ENCODE measurements at regions not wholly inside any gene's neighbourhood (a gene's known extent, or its start where the extent isn't known, plus 50 kb on each side); places are given as distances from the start of the nearest gene placed in this dataset.
"Not testable (repeated sequence)": the region's sequence is repeated elsewhere in the genome, so short reads cannot be mapped to it uniquely, and the experiment has no call there.

DNA sequence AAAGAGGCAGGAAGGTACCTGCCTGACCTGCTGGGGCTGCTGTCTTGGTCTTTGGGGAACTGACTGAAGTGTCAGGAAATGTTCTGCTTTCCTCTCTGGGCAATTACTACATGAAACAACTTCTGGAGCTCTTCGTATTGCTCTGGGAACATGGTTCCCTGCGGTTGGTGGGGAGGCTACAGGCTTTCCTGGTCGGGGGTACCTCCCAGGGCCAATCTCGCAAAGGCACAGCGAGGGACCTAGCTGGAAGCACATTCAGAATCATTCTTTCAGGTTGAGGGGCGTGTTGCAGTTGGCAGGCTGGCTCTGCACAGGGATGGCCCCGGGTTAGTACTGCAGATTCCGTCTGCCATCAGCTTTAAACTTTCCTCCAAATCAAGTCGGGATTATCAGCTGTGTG lies 88.9 kb upstream of the RANBP3L start:
- DNase-seq (ENCODE audit: low read depth) = no peak

DNA sequence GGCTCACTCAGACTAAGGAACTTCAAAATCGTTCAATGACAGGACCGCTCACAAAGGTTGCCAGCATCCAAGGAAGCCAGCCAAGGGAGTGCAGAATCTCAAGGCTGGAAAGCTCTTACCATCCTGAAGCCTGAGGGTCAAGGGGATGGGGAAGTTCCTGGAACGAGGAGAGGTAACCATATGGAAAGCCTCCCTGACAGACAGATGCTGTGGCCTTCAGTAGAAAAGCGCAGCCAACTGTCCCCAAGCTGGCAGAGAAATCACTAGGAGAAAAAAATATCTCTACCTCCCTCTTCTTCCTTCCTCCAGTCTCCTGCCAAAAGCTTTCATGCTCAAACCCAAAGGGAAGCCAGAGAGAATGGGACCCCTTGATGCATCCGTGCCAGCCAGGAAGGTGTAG lies 90.5 kb upstream of the RANBP3L start:
- DNase-seq (ENCODE audit: low read depth) = no peak

DNA sequence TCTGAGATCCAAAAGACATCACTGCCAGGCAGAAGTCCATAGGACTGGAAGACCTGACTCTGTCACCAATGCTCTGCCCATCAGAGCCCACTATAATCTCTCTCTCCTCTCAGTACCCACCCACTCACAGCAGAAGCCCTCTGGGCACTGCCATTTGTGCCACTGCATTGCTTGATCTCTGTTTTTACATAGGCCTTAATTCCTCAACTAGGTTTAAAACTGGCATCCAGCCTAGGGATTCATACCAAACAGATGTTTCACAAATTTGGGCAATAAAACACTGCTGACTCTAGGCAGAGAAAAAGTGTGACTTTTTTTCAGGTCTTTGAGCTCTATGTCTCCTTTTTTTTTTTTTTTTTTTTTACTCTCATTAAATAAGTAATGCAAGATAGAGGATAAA lies 91.1 kb upstream of the RANBP3L start:
- DNase-seq (ENCODE audit: low read depth) = peak; percentile 73

DNA sequence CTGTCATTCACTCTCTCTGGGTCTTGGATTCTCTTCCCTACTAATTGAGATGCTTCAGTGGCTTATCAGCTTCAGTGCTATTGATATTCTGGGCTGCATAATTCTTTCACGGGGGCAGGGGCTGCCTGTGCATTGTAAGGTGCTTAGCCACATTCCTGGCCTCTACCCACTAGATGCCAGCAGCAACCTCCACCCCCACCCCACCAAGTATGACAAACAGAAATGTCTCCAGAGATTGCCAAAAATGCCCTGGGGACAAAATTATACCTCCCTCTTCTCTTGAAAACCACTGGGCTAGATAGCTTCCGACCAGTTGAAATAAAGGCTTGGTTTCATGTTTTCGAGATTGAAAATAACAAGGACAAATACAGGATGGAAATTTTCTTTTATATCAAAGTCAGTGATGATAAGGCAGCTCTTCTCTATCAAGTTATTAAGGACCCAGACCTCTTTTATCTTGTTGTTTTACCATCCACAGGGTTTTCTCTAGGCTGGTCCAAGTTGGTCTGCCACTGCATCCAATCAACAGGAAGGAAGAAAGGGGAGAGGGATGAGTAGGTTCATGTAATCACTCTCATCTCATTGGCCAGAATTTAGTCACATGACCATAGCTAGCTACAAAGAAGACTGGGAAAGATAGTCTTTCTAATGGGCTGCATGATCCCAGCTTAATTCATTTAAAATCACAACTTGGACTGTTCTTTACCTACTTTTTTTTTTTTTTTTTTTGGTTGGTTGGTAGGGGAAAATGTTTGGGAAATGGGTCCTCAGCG lies 92.1 kb upstream of the RANBP3L start:
- DNase-seq (ENCODE audit: low read depth) = no peak

DNA sequence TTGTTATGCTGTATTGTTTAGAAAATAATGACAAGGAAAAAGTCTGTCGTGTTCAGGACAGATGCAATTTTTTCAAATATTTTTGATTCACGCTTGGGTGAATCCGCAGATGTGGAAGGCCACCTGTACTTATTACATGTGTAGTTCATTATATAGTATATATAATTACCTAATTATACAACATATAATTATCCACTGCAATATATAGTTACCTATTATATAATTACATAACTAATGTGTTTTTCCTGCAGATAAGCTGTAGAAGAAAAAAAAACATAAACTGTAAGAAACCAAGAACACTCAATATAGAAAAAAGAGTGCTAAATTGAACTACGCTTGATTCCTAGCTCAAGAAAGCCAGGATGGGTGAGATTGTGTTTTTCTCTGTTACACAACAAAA lies 93.6 kb upstream of the RANBP3L start:
- DNase-seq (ENCODE audit: low read depth) = no peak

DNA sequence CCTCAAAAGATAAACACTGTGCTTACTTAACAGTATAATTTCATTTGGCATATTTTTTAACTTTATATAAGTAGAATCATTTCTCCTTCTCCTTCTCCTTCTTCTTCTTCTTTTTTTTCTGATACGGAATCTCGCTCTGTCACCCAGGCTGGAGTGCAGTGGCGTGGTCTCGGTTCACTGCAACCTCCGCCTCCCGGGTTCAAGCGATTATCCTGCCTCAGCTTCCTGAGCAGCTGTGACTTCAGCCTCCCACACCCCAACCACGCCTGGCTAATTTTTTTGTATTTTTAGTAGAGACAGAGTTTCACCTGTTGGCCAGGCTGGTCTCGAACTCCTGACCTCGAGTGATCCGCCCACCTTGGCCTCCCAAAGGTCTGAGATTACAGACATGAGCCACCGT lies 94.2 kb upstream of the RANBP3L start:
- not testable (repeated sequence) for DNase-seq (ENCODE audit: low read depth)

DNA sequence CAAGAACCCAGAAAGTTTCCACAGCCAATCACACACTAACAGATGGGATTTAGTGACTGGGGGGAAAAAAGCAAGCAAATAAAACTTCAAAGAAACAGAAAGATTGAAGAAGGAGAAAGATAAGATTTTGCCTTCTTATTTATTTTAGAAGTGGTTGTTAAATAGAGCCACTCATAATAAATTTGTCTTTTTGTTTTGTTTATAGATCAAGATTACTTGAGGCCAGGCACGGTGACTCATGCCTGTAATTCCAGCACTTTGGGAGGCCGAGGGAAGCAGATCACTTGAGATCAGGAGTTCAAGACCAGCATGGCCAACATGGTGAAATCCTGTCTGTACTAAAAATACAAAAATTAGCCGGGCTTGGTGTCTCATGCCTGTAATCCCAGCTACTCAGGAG lies 94.9 kb upstream of the RANBP3L start:
- DNase-seq (ENCODE audit: low read depth) = no peak

DNA sequence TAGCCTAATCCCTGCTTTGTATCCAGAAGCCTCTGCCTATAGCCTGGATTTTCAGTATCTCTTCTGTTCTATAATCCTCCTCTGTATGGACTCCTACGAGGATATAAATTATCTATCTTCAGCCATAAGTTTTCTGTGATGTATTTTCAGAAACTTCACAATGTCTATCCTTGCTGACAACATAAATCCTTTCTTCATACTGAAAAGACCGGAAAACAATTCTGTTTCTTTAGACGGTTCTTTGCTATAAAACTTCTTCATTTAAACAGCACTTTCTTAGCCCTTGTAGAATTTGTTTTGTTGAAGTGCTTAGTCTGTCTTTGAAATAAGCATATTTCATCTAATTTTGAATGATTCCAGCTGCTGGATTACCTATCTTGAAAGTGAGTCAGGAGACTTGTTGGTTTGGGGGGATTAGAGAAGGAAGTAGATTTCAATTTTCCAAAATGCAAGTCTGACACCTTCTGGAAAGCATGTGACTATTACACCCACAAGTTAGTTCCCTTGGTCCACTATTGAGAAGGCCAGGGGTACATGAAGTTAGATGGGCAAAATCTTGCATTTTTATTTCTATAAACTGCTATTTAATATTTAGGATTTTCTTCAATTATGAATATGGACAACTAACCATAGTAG lies 96.3 kb upstream of the RANBP3L start:
- no peak for DNase-seq (ENCODE audit: low read depth)

DNA sequence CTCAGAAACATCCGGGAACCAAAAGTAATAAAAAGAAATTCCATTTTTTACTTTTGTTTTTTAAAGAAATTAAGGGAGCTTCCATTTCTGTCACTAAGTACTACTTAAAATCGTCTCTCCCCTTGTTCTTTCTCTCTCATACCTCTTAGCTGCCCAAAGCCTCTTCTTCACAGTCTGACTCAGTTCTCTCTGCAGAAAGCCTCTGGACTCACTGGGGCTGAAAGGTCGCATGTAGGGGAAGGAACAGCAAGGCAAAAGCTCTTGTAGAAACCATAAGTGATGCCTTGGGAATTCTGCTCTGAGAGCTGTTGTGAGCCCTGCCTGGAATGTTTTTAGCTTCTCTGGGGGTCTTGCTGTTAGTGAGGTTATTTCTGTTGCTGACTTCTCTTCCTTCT lies 100.8 kb upstream of the RANBP3L start:
- no peak for DNase-seq (ENCODE audit: low read depth)

DNA sequence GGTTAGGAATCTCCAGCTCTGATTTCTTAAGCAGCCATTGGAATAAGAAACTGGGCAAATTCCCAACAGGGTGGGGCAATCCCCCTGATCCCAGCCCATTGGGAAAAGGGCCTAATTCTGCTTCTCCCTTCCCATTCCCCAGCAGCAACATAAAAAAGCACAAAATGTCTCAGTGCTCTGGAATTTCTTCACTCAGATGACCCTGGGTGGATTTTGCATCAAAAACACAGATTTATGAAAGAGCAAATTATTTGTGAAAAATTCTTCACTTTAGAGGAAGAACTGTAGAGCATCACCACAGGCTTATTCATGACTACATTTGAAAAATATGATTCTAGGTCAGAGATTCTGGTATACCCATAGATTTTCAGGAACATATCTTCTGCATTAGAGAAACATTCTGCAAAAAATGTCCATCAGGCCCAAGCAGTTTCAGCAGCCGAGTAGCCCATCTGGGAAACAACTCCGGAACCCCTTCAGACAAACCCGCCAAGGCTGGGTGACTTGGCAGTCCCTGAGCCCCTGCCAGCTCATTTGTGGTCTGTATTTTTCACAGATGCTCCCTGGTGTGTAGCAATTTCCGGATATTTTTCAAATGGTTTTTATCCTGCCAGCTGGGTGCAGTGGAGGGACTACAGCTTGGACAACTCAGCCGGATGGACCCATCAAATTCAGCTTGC lies 102.1 kb upstream of the RANBP3L start:
- peak; percentile 87 for DNase-seq (ENCODE audit: low read depth)

DNA sequence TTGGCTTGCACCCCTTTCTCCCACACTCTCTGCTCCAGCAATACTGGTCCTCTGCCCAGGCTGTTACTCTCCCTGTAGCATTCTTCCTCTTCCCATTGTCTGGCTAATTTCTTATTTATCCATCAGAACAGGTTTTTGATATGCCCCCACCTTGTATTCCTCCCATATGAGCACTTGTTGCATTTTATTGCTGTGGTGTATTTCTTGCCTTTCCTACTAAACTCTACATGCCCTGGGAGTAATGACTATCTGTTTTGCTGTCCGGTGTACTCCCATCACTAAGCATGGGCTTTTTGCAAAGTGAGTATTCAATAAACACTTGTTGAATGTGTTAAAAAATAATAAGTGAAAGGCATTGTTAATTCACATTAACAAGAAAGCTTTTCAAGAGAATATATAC lies 104.3 kb upstream of the RANBP3L start:
- no peak for DNase-seq (ENCODE audit: low read depth)

DNA sequence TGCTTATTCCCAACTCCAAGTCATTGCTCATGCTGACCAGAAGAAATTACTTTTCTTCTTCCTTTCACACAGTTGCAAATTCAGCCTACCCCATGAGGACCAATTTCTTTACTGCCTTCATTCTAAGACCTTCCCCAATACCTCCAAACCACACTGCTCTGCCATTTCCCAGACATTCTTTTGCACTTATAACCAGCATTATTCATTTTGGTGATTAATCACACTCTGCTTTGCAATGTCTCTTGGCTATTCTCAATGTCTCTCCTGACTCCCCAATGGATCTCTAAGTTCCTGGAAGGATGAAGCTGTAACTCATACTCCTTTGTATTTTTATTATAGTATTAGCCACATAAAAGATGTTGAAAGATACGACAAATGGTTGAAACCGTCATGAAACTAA lies 105.7 kb upstream of the RANBP3L start:
- DNase-seq (ENCODE audit: low read depth) = no peak

DNA sequence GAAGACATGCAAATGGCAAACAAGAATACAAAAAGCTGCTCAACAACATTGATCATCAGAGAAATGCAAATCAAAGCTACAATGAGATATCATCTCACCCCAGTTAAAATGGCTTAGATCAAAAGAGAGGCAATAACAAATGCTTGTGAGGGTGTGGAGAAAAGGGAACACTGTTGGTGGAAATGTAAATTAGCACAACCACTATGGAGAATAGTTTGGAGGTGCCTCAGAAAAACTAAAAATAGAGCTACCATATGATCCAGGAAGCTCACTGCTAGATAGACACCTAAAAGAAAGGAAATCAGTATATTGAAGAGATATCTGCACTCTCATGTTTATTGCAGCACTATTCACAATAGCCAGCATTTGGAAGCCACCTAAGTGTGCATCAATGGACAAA lies 108.0 kb upstream of the RANBP3L start:
- not testable (repeated sequence) for DNase-seq (ENCODE audit: low read depth)

DNA sequence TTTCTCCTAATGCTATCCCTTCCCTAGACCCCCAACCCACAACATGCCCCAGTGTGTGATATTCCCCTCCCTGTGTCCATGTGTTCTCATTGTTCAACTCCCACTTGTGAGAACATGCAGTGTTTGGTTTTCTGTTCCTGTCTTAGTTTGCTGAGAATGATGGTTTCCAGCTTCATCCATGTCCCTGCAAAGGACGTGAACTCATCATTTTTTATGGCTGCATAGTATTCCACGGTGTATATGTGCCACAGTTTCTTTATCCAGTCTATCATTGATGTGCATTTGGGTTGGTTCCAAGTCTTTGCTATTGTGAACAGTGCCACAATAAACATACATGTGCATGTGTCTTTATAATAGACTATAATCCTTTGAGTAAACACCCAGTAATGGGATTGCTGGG lies 109.0 kb upstream of the RANBP3L start:
- not testable (repeated sequence) for DNase-seq (ENCODE audit: low read depth)

DNA sequence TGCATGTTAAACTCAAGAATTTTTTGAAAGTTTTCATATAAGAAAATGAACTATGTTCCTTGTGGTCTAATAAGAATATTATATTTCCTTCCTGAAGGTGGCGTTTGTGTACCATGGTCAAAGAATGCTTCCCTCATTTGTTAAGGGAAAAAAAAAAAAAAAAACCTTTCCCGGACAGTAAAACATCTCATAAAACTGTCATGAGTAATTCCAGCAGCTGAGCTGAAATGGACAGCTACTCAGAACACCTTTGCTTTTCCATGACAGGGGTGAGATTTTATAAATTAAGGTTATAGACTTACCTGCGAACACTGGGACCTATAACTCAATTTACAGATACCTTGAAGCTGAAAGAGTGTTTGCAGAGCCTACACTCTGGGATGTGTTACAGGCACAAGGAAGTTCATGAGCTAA lies 113.2 kb upstream of the RANBP3L start:
- no peak for DNase-seq (ENCODE audit: low read depth)

DNA sequence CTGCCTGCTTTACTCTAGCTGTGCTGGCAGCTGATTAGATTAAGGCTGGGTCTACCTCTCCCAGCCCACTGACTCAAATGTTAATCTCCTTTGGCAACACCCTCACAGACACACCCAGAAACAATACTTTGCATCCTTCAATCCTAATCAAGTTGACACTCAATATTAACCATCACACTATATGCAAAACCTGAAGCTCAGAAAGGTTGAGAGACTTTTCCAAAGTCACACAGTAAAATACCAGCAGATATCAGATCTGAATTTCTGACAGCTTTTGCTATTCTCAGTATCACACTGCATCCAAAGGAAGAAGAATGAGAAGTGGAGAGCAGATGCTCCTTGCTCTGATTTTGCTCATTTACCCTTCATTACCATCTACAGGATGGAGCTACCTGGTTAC lies 114.9 kb upstream of the RANBP3L start:
- DNase-seq (ENCODE audit: low read depth) = no peak

DNA sequence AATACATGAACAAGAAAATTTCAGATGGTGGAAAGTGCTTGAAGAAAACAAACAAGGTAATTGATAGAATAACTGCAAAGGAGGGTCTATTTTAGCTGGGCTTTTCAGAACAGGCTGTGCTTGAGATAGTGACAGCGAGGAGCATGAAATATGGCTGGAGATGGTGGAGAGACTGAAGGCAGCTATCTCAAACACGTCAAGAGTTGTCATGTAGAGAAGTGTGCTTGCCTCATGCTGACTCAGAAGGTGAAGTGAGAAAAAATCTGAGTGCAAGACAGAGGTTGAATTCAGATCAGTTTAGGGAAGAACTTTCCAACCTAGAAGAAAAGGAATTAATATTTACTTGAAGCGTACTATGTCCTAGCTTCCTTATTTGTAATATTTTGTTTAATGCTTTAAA lies 115.5 kb upstream of the RANBP3L start:
- DNase-seq (ENCODE audit: low read depth) = no peak

DNA sequence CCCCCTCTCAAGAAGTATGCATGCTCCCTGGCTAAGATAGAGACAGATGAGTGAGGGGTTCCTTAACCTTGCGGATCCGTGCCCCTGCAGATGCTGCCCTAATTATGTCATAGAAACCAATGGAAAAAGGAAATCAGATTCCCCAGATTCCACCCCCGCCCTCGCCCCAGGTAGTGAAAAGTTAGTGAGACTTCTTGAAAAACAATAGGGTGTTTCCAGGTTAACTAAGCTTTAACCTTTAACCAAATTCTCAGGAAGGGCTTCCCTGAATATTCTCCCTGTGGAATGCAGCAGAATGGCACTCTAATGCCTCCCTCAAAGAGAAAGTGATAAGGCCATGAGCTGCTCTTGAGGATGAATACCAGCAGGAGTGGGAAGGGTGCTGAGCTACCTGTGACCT lies 116.0 kb upstream of the RANBP3L start:
- no peak for DNase-seq (ENCODE audit: low read depth)

DNA sequence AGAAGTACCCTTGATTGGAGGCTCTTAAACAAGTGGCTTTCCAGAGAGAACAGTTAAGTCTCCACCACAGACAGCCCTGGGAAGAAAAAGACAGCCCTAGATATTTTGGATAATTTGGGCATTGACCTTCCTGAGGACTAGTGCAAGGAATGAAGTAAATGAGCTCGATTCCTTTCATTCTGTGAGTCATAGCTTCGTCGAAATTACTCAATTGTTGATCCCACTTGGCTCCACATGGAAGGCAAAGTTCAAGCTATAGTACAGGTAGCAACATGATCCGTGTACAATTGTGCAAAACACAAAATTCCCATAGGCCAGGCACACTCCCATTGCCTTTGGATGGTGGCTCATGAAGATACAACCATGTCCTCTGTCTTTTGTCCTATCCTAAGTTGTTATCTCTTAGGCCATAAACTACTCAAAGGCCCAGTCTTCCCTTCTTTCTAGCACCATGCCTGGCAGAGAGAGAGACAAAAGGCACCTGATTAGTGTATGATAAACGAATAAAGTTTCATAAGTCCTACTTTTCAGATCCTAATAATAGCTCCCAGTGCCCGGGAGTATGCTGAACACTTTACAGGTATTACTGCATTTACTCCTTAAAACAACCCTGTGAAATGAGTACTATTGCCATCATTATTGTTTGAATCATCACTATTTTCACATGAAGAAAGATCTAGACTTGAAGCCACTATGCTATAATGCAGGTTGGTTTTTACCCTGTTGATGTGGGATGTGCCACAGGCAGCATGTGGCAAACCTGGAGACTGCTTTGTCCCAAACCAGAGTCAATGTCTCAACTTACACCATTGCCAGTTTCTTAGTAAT lies 116.7 kb upstream of the RANBP3L start:
- no peak for DNase-seq (ENCODE audit: low read depth)

DNA sequence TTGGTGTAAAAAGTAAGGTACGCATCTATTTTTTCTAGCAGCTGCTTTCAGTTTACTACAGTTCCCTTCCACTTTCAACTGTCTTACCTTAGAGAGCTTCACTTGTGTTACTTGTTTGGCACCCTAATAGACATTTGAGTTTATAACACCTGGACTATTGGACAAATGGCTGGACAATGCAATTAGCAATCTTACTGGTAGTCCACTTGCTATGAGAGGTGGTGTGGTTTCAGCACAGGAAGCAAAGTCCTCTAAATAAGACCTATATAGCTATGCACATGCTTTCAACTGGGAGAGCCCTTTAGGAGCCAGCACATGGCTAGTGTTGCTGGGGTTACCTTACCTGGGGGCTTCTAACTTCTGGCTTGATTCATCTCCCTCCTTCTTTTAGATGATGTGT lies 119.6 kb upstream of the RANBP3L start:
- DNase-seq (ENCODE audit: low read depth) = no peak

DNA sequence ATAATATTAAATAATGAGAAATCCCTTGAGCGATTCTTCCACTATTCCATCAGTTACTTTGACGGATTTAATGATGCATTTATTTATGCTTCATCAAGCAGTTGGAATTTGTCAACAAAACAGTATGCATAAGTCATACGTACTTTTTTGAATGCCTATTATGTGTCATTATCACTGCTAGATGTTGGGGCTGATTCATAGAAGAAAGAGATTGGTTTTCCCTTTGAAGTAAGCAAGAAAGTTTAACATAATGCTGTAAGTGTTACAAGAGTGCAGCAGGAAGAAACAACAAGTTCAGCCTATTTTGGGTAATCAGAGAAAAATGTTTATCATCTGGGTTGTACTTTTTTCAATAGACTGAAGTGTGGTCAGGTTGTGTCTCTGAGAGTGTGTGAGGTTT lies 121.2 kb upstream of the RANBP3L start:
- DNase-seq (ENCODE audit: low read depth) = no peak

DNA sequence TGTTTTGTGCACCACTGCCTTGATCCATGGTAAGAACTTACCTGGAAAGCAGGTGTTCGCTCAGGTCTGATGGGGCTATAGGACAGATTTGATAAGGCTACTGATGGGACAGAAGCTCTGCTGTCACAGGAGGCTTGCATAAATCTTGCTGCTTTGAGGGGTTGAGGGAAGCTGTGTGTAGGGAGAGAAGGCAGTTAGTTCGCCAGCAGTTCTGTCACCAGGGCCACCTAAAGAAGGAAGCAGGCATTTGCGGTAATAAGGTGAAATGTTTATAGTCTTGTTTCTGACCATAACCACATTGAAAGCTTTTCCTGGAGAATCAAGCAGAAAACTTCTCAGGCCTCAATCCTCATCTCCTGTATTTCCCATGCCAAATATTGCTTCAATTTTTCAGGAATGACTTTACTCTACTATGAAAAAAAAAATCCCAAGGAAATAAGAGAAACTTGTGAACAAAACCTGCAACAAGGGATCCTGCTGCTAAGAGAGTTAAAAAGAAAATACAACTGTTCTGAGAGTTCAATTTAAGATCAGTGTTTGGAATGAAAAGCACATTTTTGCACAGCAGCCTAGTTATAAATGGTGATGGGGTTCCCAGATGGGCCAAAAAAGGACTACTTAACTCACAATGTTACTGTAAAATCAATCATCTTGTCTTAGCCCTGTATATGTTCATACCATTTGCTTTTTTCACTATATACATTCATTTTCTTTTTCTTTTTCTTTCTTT lies 122.0 kb upstream of the RANBP3L start:
- DNase-seq (ENCODE audit: low read depth) = no peak
